SU-DHL-6 (cell line): ENCODE measurements at regions not wholly inside any gene's neighbourhood (a gene's known extent, or its start where the extent isn't known, plus 50 kb on each side); places are given as distances from the start of the nearest gene placed in this dataset.

Experiments used
- H2AFZ ChIP-seq: fragments of 200-600 bp; sonication (generic); 2 replicates; pipeline ENCODE4 v1.6.1; 2014; ENCODE audit warnings: low read depth, mild to moderate bottlenecking, moderate library complexity, mixed read lengths, antibody characterized with exemption, low read length; ENCODE audit not compliant: severe bottlenecking
- H3F3A ChIP-seq: fragments of 200-600 bp; shearing (Covaris generic); 2 replicates; pipeline ENCODE4 v1.6.0; 2016; ENCODE audit warnings: antibody characterized with exemption, mild to moderate bottlenecking; ENCODE audit not compliant: insufficient read depth
- H3K27ac ChIP-seq: fragments of 200-600 bp; sonication (generic); 2 replicates; pipeline ENCODE4 v1.5.1; 2016; ENCODE audit warnings: low read depth, mild to moderate bottlenecking, low read length, moderate library complexity, mixed read lengths
- H3K27me3 ChIP-seq: fragments of 200-600 bp; sonication (generic), shearing (Covaris generic); 2 replicates; pipeline ENCODE4 v1.6.0; 2014; ENCODE audit warnings: mild to moderate bottlenecking, low read length
- H3K36me3 ChIP-seq: fragments of 200-600 bp; sonication (generic); 2 replicates; pipeline ENCODE4 v1.6.1; 2014; ENCODE audit warnings: mild to moderate bottlenecking, low read length, mixed read lengths
- H3K4me2 ChIP-seq: fragments of 300-600, 200-600 bp; shearing (Covaris generic), sonication (generic); 2 replicates; pipeline ENCODE4 v1.6.0; 2014; ENCODE audit warnings: low read length, low read depth, mild to moderate bottlenecking; ENCODE audit not compliant: poor library complexity, severe bottlenecking
- H3K4me3 ChIP-seq: fragments of 200-600 bp; sonication (generic); 2 replicates; pipeline ENCODE4 v1.5.1; 2014; ENCODE audit warnings: antibody characterized with exemption, low read length, mild to moderate bottlenecking, mixed read lengths; ENCODE audit not compliant: insufficient read depth, poor library complexity, severe bottlenecking
- H3K79me2 ChIP-seq: fragments of 200-600 bp; sonication (generic); 2 replicates; pipeline ENCODE4 v1.6.1; 2014; ENCODE audit warnings: mild to moderate bottlenecking, low read length, moderate library complexity; ENCODE audit not compliant: insufficient read depth
- H3K9ac ChIP-seq: fragments of 200-600 bp; sonication (generic); 2 replicates; pipeline ENCODE4 v1.7.0; 2014; ENCODE audit warnings: mild to moderate bottlenecking, low read length
- H3K9me2 ChIP-seq: fragments of 200-600 bp; sonication (generic); replicated peaks from 2 replicates; pipeline ENCODE4 v1.6.1; 2014; ENCODE audit warnings: low read length; ENCODE audit not compliant: insufficient read depth
- H3K9me3 ChIP-seq: fragments of 200-600 bp; sonication (generic); 2 replicates; pipeline ENCODE4 v1.6.1; 2014; ENCODE audit warnings: low read length, mixed read lengths; ENCODE audit not compliant: insufficient read depth
- H4K20me1 ChIP-seq: fragments of 200-600 bp; sonication (generic); 2 replicates; pipeline ENCODE4 v1.6.1; 2014; ENCODE audit warnings: low read depth, mild to moderate bottlenecking, antibody characterized with exemption, low read length, moderate library complexity, mixed read lengths
- CTCF ChIP-seq: fragments of 200-600 bp; sonication (generic); IDR thresholded peaks from one replicate; pipeline ENCODE4 v1.5.1; 2017; ENCODE audit warnings: antibody characterized with exemption, mild to moderate bottlenecking, low read length, moderate library complexity; ENCODE audit not compliant: insufficient read depth, poor library complexity, severe bottlenecking
- EZH2phosphoT487 ChIP-seq: fragments of 200-600 bp; sonication (generic), shearing (Covaris generic); conservative IDR thresholded peaks from 2 replicates; pipeline ENCODE4 v1.6.1; 2018; ENCODE audit warnings: mild to moderate bottlenecking, antibody characterized with exemption, low read length, moderate library complexity, mixed read lengths

DNA sequence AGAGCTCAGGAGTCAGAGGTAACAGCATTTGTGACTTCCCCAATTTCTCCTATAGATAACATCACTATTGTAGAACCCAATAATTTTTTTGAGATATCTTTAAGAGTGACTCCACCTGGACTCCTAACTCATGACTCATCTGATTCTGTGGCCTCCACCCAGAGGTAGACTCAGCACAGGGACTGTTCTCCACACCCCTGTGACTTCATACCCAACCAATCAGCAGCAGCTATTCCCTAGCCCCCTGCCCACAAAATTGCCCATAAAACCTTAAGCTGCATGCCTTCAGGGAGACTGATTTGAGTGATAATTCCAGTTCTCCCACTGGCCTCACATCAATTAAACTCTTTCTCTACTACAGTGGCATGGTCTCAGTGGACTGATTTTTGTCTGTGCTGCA lies 475.4 kb upstream of the FAT3 start:
- H3F3A ChIP-seq: no peaks in the 10 kb centered on the region
- H2AFZ ChIP-seq: no peak overlapping the region
- H3K9ac ChIP-seq: no peak overlapping the region
- H3K4me3 ChIP-seq: no peak overlapping the region
- H3K4me2 ChIP-seq: no peak overlapping the region
- no peaks in the 10 kb centered on the region for H4K20me1 ChIP-seq
- no peaks in the 10 kb centered on the region for H3K9me3 ChIP-seq
- H3K9me2 ChIP-seq: no peaks in the 10 kb centered on the region
- TF ChIP-seq CTCF: no peak
- TF ChIP-seq EZH2phosphoT487: no peak
- H3K27me3 ChIP-seq: no peaks in the 10 kb centered on the region
- no peaks in the 10 kb centered on the region for H3K36me3 ChIP-seq
- no peak overlapping the region for H3K27ac ChIP-seq
- no peaks in the 10 kb centered on the region for H3K79me2 ChIP-seq

DNA sequence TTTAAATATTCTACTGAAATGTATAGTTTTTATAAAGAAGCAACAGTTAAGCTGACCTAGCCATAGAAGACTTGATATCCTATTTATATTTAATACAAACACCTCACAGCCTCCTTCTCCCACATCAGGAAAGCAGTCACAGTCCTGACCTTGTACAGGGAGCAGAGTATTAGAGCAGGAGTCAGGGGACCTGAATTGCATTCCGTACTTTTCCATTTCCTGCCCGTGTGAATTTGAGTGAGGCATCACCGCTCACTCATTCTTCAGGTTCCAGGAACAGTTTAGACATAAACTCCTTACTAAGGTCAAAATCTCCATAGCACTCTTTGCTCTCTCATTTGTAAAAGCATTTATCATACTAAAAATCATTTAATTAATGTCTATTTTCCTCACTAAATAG lies 482.5 kb upstream of the FAT3 start:
- Histone ChIP-seq H4K20me1 (no peaks in the 10 kb centered on the region), H3K27ac (no peak overlapping the region), H3F3A (no peaks in the 10 kb centered on the region), H3K79me2 (no peaks in the 10 kb centered on the region), H3K27me3 (no peaks in the 10 kb centered on the region), H2AFZ (no peak overlapping the region), H3K36me3 (no peaks in the 10 kb centered on the region), H3K9me3 (no peaks in the 10 kb centered on the region), H3K4me3 (no peak overlapping the region), H3K4me2 (no peak overlapping the region), H3K9ac (no peak overlapping the region), H3K9me2 (no peaks in the 10 kb centered on the region)
- TF ChIP-seq CTCF (no peak), EZH2phosphoT487 (no peak)

DNA sequence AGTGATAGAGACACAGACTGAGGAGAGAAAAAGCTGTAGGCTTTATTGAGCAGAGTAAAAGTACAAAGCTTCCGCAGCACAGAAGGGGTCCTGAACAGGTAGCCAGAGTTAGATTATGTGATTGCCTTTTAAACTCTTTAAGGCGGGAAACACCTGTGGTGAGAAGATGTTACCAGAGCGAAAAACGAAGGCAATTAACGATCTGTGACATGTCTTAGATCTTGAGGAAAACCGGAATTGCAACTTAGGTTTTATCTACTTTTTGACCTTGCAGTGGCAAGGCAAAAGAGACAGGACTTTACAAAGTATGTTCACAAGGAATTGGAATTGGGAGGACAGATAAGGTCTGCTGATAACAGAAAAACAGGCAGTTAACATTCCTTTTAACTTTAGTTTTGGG lies 493.6 kb upstream of the FAT3 start:
- H3K36me3 ChIP-seq: no peaks in the 10 kb centered on the region
- no peaks in the 10 kb centered on the region for H3K27me3 ChIP-seq
- no peak overlapping the region for H3K9ac ChIP-seq
- H3K79me2 ChIP-seq: no peaks in the 10 kb centered on the region
- TF ChIP-seq CTCF: no peak
- no peak for TF ChIP-seq EZH2phosphoT487
- H3K4me3 ChIP-seq: no peak overlapping the region
- no peaks in the 10 kb centered on the region for H3F3A ChIP-seq
- H3K9me3 ChIP-seq: no peaks in the 10 kb centered on the region
- no peaks in the 10 kb centered on the region for H3K9me2 ChIP-seq
- H3K27ac ChIP-seq: no peak overlapping the region
- no peak overlapping the region for H2AFZ ChIP-seq
- no peaks in the 10 kb centered on the region for H4K20me1 ChIP-seq
- H3K4me2 ChIP-seq: no peak overlapping the region

- Histone ChIP-seq H3K27ac (no peak overlapping the region), H4K20me1 (no peaks in the 10 kb centered on the region), H3K27me3 (no peaks in the 10 kb centered on the region), H3K9ac (no peak overlapping the region), H3K36me3 (no peaks in the 10 kb centered on the region), H3K4me3 (no peak overlapping the region), H2AFZ (no peak overlapping the region), H3K9me2 (no peaks in the 10 kb centered on the region), H3F3A (no peaks in the 10 kb centered on the region), H3K9me3 (no peaks in the 10 kb centered on the region), H3K4me2 (no peak overlapping the region), H3K79me2 (no peaks in the 10 kb centered on the region)
- TF ChIP-seq EZH2phosphoT487 (no peak), CTCF (no peak)
These were observed 494.0 kb upstream of the FAT3 start for GRCh38 chr11:91730620-91731019.
